ENCODE measurements at regions not wholly inside any gene's neighbourhood (a gene's known extent, or its start where the extent isn't known, plus 50 kb on each side); places are given as distances from the start of the nearest gene placed in this dataset.

DNA sequence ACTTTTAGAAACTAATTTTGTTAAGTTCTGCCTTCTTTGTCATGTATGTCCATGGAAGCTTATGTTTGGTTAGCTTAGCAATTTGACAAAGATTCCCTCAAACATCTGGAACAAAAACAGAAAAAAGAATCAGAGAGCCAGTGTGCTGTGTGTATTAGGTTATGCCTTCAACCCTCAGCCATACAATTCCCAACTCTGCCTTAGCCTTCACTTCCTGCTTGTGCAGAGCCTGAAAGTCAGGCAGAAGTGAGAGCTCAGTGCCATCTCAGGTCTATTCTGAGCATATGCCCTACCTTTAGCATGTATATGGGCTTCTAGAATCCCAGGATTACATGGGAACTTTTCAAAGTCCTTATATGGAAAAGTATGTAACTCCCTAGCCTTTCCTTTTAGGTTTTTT, 58.2 kb upstream of the STOX2 start:
- TF ChIP-seq, protein P1, sequence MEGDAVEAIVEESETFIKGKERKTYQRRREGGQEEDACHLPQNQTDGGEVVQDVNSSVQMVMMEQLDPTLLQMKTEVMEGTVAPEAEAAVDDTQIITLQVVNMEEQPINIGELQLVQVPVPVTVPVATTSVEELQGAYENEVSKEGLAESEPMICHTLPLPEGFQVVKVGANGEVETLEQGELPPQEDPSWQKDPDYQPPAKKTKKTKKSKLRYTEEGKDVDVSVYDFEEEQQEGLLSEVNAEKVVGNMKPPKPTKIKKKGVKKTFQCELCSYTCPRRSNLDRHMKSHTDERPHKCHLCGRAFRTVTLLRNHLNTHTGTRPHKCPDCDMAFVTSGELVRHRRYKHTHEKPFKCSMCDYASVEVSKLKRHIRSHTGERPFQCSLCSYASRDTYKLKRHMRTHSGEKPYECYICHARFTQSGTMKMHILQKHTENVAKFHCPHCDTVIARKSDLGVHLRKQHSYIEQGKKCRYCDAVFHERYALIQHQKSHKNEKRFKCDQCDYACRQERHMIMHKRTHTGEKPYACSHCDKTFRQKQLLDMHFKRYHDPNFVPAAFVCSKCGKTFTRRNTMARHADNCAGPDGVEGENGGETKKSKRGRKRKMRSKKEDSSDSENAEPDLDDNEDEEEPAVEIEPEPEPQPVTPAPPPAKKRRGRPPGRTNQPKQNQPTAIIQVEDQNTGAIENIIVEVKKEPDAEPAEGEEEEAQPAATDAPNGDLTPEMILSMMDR (IDR thresholded peaks at IDR 0.05; ENCODE audit: insufficient read depth, low read length, poor library complexity, severe bottlenecking) = no peak
- no peak for TF ChIP-seq EZH2phosphoT487 (conservative IDR thresholded peaks at IDR 0.05; ENCODE audit: low read length)
